Gastrocnemius medialis (tissue), 4 donors: ENCODE measurements at regions not wholly inside any gene's neighbourhood (a gene's known extent, or its start where the extent isn't known, plus 50 kb on each side); places are given as distances from the start of the nearest gene placed in this dataset.

Experiments
- POLR2A ChIP-seq, 2 donors: fragments of 450-650 bp; IDR thresholded peaks; one replicate each; pipeline ENCODE4 v1.6.1; 2017; ENCODE audit warnings: antibody characterized with exemption in 2 of 2, mild to moderate bottlenecking in 2 of 2, moderate library complexity in 2 of 2
- TF ChIP-seq, protein P1 (sequence below), 5 experiments: fragments of 450-650 bp in 3 of 5; fragments of 200-600 bp in 2 of 5; sonication (generic) in 2 of 5; IDR thresholded peaks in 4 of 5; conservative IDR thresholded peaks in 1 of 5; 1 replicate in 4 of 5; 2 replicates in 1 of 5; pipeline ENCODE4 v1.5.1; 2016 to 2019; ENCODE audit warnings: antibody characterized with exemption in 5 of 5, mild to moderate bottlenecking in 3 of 5, moderate library complexity in 3 of 5

DNA sequence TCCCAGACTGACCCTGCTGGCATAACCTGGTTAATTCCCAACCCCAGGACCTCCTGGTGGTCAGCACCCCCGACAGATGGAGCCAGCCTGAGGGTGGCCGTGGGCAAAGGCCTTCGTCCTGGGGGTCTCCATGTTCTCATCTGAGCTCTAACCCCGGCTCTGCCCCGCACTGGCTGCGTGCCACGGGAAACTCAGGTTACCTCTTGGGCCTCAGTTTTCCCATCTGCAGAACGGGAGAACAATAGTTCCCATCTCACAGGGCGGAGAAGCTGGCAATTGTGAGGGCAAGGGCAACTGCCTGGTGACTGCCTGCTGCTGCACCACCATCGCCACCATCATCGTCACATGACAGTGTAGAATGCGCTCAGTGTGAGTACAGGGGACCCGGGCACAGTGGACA, 77.9 kb downstream of the RFLNA start:
- TF ChIP-seq, protein P1, sequence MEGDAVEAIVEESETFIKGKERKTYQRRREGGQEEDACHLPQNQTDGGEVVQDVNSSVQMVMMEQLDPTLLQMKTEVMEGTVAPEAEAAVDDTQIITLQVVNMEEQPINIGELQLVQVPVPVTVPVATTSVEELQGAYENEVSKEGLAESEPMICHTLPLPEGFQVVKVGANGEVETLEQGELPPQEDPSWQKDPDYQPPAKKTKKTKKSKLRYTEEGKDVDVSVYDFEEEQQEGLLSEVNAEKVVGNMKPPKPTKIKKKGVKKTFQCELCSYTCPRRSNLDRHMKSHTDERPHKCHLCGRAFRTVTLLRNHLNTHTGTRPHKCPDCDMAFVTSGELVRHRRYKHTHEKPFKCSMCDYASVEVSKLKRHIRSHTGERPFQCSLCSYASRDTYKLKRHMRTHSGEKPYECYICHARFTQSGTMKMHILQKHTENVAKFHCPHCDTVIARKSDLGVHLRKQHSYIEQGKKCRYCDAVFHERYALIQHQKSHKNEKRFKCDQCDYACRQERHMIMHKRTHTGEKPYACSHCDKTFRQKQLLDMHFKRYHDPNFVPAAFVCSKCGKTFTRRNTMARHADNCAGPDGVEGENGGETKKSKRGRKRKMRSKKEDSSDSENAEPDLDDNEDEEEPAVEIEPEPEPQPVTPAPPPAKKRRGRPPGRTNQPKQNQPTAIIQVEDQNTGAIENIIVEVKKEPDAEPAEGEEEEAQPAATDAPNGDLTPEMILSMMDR (IDR thresholded peaks at IDR 0.05 in 4 of 5, conservative IDR thresholded peaks at IDR 0.05 in 1 of 5) = no peak
- TF ChIP-seq POLR2A (IDR thresholded peaks at IDR 0.05) = no peak
